ENCODE measurements at regions not wholly inside any gene's neighbourhood (a gene's known extent, or its start where the extent isn't known, plus 50 kb on each side); places are given as distances from the start of the nearest gene placed in this dataset.
"Not testable (repeated sequence)": the region's sequence is repeated elsewhere in the genome, so short reads cannot be mapped to it uniquely, and the experiment has no call there.

DNA sequence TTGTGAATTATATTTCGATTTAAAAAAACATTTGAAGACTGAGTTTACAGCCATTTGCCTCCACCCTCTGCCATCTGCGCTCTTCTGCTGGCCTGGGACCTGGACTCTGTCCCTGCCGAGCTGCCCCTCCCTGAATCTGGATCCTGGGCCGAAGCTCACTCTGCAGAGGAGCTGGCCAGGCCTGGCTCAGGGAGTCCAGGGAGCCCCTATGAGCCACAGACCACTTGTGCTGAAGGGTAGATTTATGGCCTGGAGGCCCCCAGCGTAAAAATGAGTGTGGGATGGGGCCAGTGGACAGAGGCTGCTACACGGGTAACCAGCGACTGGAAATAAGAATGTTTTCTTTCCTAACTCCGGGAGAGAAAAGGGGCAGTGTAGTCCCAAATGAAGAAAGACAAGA, 129.8 kb downstream of the FGF18 start:
- Histone ChIP-seq H3F3A (ENCODE audit: insufficient read depth, low read length) (no peaks in the 10 kb centered on the region), H3K9ac (ENCODE audit: low read length) (no peak overlapping the region), H3K36me3 (ENCODE audit: insufficient read depth, low read length) (no peaks in the 10 kb centered on the region), H3K9me3 (ENCODE audit: low read length) (no peaks in the 10 kb centered on the region), H3K4me2 (ENCODE audit: low read length) (no peak overlapping the region), H3K27ac (ENCODE audit: low read depth, low read length, poor library complexity, severe bottlenecking) (no peak overlapping the region), H3K27me3 (ENCODE audit: insufficient read depth, low read length) (no peaks in the 10 kb centered on the region), H3K4me3 (ENCODE audit: low read depth, low read length, poor library complexity, severe bottlenecking) (no peak overlapping the region), H3K79me2 (ENCODE audit: insufficient read depth, low read length) (no peaks in the 10 kb centered on the region), H3K9me2 (ENCODE audit: low read depth, low read length) (no peaks in the 10 kb centered on the region), H3K4me1 (ENCODE audit: insufficient read depth, low read length, severe bottlenecking) (no peaks in the 10 kb centered on the region), H4K20me1 (ENCODE audit: insufficient read depth, low read length) (no peaks in the 10 kb centered on the region), H2AFZ (ENCODE audit: low read length) (no peak overlapping the region)
- no peak for TF ChIP-seq EZH2 (IDR thresholded peaks at IDR 0.05; ENCODE audit: borderline replicate concordance, low read length)
- TF ChIP-seq, protein P1, sequence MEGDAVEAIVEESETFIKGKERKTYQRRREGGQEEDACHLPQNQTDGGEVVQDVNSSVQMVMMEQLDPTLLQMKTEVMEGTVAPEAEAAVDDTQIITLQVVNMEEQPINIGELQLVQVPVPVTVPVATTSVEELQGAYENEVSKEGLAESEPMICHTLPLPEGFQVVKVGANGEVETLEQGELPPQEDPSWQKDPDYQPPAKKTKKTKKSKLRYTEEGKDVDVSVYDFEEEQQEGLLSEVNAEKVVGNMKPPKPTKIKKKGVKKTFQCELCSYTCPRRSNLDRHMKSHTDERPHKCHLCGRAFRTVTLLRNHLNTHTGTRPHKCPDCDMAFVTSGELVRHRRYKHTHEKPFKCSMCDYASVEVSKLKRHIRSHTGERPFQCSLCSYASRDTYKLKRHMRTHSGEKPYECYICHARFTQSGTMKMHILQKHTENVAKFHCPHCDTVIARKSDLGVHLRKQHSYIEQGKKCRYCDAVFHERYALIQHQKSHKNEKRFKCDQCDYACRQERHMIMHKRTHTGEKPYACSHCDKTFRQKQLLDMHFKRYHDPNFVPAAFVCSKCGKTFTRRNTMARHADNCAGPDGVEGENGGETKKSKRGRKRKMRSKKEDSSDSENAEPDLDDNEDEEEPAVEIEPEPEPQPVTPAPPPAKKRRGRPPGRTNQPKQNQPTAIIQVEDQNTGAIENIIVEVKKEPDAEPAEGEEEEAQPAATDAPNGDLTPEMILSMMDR (IDR thresholded peaks at IDR 0.05; ENCODE audit: low read length), result no peak

DNA sequence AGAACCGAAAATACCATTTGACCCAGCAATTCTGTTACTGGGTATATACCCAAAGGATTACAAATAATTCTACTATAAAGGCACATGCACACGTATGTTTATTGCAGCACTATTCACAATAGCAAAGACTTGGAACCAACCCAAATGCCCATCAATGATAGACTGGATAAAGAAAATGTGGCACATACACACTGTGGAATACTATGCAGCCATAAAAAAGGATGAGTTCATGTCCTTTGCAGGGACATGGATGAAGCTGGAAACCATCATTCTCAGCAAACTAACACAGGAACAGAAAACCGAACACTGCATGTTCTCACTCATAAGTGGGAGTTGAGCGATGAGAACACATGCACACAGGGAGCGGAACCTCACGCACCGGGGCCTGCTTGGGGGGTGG, 134.4 kb downstream of the FGF18 start:
- not testable (repeated sequence) for H3K9me3 ChIP-seq (ENCODE audit: low read length); H3K9me2 ChIP-seq (ENCODE audit: low read depth, low read length); H4K20me1 ChIP-seq (ENCODE audit: insufficient read depth, low read length); H3K9ac ChIP-seq (ENCODE audit: low read length); H3F3A ChIP-seq (ENCODE audit: insufficient read depth, low read length); H3K4me1 ChIP-seq (ENCODE audit: insufficient read depth, low read length, severe bottlenecking); H3K4me3 ChIP-seq (ENCODE audit: low read depth, low read length, poor library complexity, severe bottlenecking); H3K79me2 ChIP-seq (ENCODE audit: insufficient read depth, low read length); H2AFZ ChIP-seq (ENCODE audit: low read length); H3K4me2 ChIP-seq (ENCODE audit: low read length); H3K27me3 ChIP-seq (ENCODE audit: insufficient read depth, low read length); H3K27ac ChIP-seq (ENCODE audit: low read depth, low read length, poor library complexity, severe bottlenecking); H3K36me3 ChIP-seq (ENCODE audit: insufficient read depth, low read length)

DNA sequence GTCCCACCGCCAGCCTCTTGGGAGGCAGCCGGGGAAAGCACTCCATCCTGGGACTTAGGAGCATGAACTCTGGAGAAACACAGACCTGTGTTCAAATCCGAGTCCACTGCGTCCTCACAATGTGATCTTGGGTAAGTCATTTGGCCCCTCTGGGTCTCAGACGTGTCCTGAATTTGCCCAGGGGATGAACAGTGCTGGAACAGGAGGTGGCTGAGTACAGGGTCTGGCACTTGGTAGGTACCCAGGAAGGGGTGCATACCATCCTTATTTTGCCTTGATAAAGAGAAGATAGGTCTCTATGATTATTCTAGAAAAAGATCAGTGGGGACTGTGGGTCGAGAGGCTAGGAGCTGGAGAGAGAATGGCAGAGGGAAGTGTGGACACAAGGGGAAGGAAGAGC, 135.7 kb downstream of the FGF18 start:
- no peaks in the 10 kb centered on the region for H3F3A ChIP-seq (ENCODE audit: insufficient read depth, low read length)
- TF ChIP-seq, protein P1 (IDR thresholded peaks at IDR 0.05; ENCODE audit: low read length), result no peak
- TF ChIP-seq EZH2 (IDR thresholded peaks at IDR 0.05; ENCODE audit: borderline replicate concordance, low read length), result no peak

DNA sequence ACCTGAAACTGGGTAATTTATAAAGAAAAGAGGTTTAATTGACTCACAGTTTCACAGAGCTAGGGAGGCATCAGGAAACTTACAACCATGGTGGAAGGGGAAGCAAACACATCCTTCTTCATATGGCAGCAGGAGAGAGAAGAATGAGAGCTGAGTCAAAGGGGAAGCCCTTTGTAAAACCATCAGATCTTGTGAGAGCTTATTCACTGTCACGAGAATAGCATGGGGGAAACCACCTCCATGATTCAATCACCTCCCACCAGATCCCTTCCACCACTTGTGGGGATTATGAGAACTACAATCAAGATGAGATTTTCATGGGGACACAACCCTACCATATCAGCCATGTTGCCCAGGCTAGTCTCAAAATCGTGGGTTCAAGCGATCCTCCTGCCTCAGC, 143.4 kb downstream of the FGF18 start:
- no peak overlapping the region for H3K9ac ChIP-seq (ENCODE audit: low read length)
- H3K4me2 ChIP-seq (ENCODE audit: low read length), result no peak overlapping the region
- H3K4me1 ChIP-seq (ENCODE audit: insufficient read depth, low read length, severe bottlenecking), result no peaks in the 10 kb centered on the region
- TF ChIP-seq, protein P1 (IDR thresholded peaks at IDR 0.05; ENCODE audit: low read length), result no peak
- TF ChIP-seq EZH2 (IDR thresholded peaks at IDR 0.05; ENCODE audit: borderline replicate concordance, low read length), result no peak
- H3F3A ChIP-seq (ENCODE audit: insufficient read depth, low read length), result no peaks in the 10 kb centered on the region
- no peak overlapping the region for H3K27ac ChIP-seq (ENCODE audit: low read depth, low read length, poor library complexity, severe bottlenecking)
- no peaks in the 10 kb centered on the region for H3K36me3 ChIP-seq (ENCODE audit: insufficient read depth, low read length)
- H3K4me3 ChIP-seq (ENCODE audit: low read depth, low read length, poor library complexity, severe bottlenecking), result no peak overlapping the region
- no peaks in the 10 kb centered on the region for H3K27me3 ChIP-seq (ENCODE audit: insufficient read depth, low read length)
- no peaks in the 10 kb centered on the region for H3K79me2 ChIP-seq (ENCODE audit: insufficient read depth, low read length)
- no peaks in the 10 kb centered on the region for H3K9me3 ChIP-seq (ENCODE audit: low read length)
- no peaks in the 10 kb centered on the region for H4K20me1 ChIP-seq (ENCODE audit: insufficient read depth, low read length)
- H2AFZ ChIP-seq (ENCODE audit: low read length), result no peak overlapping the region
- H3K9me2 ChIP-seq (ENCODE audit: low read depth, low read length), result no peaks in the 10 kb centered on the region

More for the DNA sequence above, 135.7 kb downstream of the FGF18 start:
- no peak overlapping the region for H3K4me2 ChIP-seq (ENCODE audit: low read length)
- no peaks in the 10 kb centered on the region for H4K20me1 ChIP-seq (ENCODE audit: insufficient read depth, low read length)
- no peaks in the 10 kb centered on the region for H3K9me3 ChIP-seq (ENCODE audit: low read length)
- H3K9me2 ChIP-seq (ENCODE audit: low read depth, low read length), result no peaks in the 10 kb centered on the region
- H3K79me2 ChIP-seq (ENCODE audit: insufficient read depth, low read length), result no peaks in the 10 kb centered on the region
- no peak overlapping the region for H3K4me3 ChIP-seq (ENCODE audit: low read depth, low read length, poor library complexity, severe bottlenecking)
- H3K27ac ChIP-seq (ENCODE audit: low read depth, low read length, poor library complexity, severe bottlenecking), result no peak overlapping the region
- no peak overlapping the region for H2AFZ ChIP-seq (ENCODE audit: low read length)
- H3K27me3 ChIP-seq (ENCODE audit: insufficient read depth, low read length), result no peaks in the 10 kb centered on the region
- H3K36me3 ChIP-seq (ENCODE audit: insufficient read depth, low read length), result no peaks in the 10 kb centered on the region
- H3K4me1 ChIP-seq (ENCODE audit: insufficient read depth, low read length, severe bottlenecking), result no peaks in the 10 kb centered on the region
- no peak overlapping the region for H3K9ac ChIP-seq (ENCODE audit: low read length)
